ENCODE measurements at regions not wholly inside any gene's neighbourhood (a gene's known extent, or its start where the extent isn't known, plus 50 kb on each side); places are given as distances from the start of the nearest gene placed in this dataset.

- no peak for DNase-seq (ENCODE audit: low spot score)
Measured at GRCh38 chr1:188425687-188426086, 1596.9 kb downstream of the PLA2G4A start.

- DNase-seq (ENCODE audit: low spot score), result no peak
Measured at GRCh38 chr1:188426561-188426960, 1597.8 kb downstream of the PLA2G4A start.

GRCh38 chr1:188427642-188428041, 1598.9 kb downstream of the PLA2G4A start:
- DNase-seq (ENCODE audit: low spot score), result no peak

- no peak for DNase-seq (ENCODE audit: low spot score)
Measured at GRCh38 chr1:188429386-188429785, 1600.6 kb downstream of the PLA2G4A start.

- no peak for DNase-seq (ENCODE audit: low spot score)
Measured at GRCh38 chr1:188432427-188432826, 1603.7 kb downstream of the PLA2G4A start.

- DNase-seq (ENCODE audit: low spot score), result no peak
Measured at GRCh38 chr1:188433425-188433824, 1604.7 kb downstream of the PLA2G4A start.

DNA sequence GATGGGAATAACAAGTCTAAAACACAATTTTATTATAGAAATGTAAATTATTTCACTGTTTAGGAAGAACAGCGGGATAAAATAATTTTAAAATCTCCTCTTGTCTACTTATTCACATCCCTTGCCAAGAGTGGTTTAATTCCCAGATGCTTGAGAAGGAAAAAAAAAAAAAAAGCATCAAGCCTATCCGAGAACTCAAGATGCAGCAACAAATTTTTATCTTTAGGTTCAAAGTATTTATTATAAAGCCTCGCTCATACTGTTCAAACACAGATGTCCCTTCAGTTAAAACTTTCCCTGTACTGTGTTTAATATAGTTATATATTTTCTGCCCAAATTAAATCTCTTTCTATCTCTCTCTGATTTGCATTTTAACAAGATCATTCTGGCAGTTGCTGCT, 1615.8 kb downstream of the PLA2G4A start:
- no peak for DNase-seq (ENCODE audit: low spot score)

- DNase-seq (ENCODE audit: low spot score), result no peak
Measured at GRCh38 chr1:188462837-188463236, 1634.1 kb downstream of the PLA2G4A start.

DNA sequence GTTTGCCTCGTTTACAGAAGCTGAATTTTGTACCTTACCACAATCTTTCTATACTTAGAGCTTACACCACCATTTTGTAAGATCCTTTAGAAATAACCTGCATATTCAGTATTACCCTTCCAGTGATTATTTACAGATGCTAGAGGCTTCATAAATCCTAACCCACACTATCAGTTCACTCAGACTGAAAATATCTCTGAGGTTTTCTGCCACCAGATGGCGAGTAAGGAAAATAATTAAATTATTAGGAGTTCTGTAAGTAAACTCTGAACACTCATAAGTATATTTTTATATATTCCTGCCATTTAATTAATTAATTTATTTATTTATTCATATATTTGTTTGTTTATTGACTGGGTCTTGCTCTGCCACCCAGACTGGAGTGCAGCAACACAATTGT, 1635.2 kb downstream of the PLA2G4A start:
- DNase-seq (ENCODE audit: low spot score), result no peak

DNA sequence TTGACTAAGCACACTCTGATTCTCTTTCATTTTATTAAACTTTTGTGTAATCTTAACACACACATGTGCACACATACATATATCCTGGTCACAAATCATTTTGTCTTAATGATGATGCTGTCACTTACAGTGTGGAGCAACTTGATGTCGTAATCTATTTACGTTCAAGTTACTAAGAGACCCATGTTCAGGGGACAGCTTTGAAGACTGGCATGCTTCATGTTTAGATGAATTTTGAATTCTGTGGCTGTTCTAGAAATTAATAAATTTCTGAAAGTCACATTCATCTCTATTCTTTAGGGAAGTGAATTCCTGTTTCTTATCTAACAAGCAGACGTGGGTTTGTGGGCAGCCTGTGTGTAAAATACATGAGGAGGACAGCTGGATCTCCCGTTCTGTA, 1637.8 kb downstream of the PLA2G4A start:
- no peak for DNase-seq (ENCODE audit: low spot score)

- no peak for DNase-seq (ENCODE audit: low spot score)
Measured at GRCh38 chr1:188476606-188477005, 1647.9 kb downstream of the PLA2G4A start.

DNA sequence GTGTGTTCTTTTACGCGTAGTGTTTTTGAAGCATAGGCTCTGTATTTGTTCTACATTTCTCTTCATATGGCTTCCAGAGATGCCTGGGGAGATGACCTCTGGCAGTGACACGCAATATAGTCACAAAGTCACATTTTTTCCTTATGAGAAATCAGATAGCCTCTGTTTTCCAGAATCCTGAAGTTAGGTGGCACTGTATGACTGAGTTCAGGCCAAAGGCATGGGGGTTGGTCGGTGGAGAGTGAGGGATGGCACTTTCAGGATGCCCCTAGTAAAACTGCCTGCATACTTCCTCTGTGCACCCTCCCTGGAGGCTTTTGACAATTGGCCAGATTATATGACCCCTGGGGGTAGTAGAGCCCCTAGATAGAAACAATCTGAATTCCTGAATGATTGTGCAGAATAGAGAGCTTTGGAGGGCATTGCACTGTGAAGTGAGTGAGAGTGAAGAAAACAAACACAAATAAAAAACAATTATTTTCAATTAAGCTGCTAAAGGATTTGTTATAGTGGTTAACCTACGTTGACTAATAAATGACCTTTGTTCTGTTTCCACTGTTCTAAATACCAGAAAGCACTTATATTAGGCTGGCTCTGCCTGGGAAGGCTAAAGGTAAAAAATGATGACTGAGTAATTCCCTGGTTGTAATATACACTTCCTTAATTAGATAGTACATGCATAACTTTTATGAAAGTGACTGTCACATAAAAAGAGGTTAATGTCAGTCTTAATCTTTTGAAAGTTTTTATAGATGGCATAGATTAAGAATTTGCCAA, 1660.8 kb downstream of the PLA2G4A start:
- DNase-seq (ENCODE audit: low spot score), result no peak

DNA sequence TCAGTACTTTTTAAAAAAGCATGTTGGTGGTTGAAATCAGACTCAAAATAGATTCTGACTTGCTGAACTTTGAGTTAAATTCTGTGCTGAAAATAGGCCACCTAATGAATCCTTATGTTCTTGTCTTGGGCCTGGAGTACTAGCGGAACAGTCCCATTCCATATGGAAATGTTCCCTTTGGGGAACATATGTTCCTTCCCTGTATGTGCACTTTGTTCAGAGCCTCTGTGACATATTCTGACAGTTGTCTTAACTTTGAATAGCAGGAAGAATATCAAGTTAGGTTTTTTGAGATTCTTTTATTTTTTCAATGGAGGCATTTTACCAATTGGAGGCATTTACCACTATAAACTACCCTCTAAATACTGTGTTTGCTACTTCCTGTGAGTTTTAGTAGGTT, 1667.8 kb downstream of the PLA2G4A start:
- no peak for DNase-seq (ENCODE audit: low spot score)

DNA sequence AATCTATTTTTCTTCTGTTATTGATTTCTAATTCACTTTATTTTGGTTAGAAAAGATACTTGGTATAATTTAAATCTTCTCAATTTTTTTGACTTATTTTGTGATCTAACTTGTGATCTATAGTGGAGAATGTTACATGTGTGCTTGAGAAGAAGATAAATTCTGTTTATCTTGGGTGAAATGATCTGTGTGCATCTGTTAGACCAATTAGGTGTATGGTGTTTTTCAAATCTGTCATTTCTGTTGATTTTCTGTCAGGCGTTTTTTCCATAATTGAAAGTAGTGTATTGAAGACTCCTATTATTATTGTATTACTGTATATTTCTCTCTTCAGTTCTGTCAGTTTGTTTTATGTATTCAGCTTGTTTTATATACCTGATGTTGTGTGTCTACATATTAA, 1668.3 kb downstream of the PLA2G4A start:
- no peak for DNase-seq (ENCODE audit: low spot score)

DNA sequence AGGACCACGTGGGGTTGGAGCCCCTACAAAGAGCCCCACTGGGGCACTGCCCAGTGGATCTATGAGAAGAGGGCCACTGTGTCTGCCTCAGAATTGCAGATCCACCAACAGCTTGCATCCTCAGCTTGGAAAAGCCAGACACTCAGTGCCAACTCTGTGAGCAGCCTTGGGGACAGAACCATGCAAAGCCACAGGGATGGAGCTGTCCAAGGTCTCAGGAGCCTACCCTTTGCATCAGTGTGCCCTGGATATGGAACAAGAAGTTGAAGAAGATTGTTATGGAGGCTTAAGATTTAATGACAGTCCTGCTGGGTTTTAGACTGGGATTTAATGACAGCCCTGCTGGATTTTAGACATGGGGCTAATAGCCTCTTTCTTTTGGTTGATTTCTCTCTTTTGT, 1670.9 kb downstream of the PLA2G4A start:
- no peak for DNase-seq (ENCODE audit: low spot score)

DNA sequence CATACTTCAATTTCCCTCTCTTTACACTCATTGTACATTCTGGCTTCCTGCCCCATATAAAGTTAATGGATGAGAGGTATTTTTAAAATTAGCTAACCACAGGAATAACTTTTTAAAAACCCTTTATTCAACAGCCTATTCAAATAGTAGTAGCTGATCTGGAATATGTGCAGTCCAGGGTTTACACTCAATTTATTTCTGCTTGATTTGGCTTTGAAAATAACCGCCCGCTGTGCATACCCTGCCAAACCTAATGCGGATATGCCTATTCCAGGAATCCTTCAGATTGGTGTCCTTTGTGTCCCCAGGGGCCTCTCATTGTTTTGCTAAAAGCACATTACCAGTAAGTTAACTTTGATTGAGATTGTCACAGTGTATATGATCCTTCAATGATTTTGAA, 1686.2 kb downstream of the PLA2G4A start:
- no peak for DNase-seq (ENCODE audit: low spot score)

DNA sequence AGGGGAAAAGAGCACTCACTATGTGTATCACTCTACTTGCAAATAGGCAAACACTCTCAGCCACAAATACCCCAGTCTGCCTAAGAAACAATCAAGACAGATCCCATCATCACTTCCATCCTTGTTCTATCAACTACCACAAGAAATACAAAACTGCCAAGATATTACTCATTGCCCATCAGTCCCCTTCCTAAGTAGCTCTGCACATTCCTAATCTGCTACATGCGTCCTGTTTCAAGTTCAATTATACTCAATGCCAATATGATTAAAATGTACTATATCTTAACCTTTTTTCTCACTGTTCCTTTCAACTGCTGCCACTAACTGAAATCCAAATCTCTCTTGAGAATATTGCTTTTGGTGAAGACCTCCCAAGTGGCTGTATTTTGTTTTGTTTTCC, 1688.4 kb downstream of the PLA2G4A start:
- no peak for DNase-seq (ENCODE audit: low spot score)

DNA sequence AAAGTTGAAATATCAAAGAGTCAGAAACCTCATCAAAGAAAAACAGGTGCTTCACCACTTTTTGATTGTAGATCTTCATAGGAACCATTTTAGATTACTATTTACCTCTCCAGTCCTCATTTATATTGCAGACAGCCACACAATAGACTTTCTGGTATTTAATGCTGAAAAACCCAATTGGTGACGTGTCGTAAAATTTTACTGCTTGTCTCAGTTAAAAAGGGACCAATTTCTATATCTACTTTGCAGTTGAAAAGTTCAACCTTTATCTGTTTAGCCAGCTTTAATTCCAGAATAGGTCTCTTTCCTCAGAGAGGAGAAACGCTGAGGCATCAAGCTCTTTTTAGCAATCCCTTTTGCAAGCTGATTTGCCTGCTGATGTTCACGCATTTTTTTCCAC, 1722.4 kb downstream of the PLA2G4A start:
- no peak for DNase-seq (ENCODE audit: low spot score)

DNA sequence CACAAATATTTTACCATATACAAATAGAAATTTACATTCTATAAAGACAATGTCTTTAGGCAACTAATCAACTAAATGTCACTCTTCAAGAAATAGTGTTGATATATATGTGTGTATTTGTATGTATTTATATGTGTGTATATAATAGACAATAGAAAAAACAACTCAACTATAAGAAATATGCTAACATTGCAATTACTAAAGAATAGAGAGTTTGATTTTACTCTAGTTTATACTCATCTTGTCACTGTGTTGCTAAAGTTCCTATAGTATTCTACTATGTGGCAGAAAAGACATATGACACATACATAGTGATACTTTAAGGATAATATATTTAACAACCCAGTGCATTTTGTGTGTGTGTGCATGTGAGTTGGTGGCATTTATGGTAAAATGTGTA, 1728.3 kb downstream of the PLA2G4A start:
- no peak for DNase-seq (ENCODE audit: low spot score)

DNA sequence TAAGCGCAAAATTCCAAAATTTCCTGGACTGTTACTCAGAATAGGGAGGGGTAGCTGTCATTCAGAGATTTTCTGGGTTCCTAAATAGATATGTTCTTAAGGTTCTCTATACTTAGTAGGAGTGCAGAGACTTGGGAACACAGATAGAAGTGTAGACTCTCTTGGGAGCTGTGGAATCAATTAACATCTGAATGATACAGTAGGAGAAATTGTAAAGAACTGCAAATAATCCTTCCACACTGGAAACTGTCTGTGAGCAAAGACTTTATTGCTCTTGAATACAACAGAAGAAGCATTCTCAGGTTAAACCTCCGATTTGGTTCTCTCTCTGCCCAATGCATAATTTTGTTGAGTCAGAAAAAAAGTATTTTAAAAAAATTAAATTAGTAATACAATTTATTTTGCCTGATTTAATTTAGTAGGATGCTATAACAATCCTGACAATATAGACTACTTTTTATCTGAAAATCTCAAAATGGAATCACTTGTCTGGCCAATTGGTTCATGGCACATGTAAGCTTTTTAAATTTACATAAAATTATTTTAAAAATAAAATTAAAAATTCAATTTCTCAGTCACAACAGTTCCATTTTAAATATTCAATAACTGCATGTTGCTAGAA, 1754.3 kb downstream of the PLA2G4A start:
- DNase-seq (ENCODE audit: low spot score), result no peak

- DNase-seq (ENCODE audit: low spot score), result no peak
Measured at GRCh38 chr1:188584119-188584518, 1755.4 kb downstream of the PLA2G4A start.

GRCh38 chr1:188590641-188591040, 1761.9 kb downstream of the PLA2G4A start:
- DNase-seq (ENCODE audit: low spot score), result no peak

- DNase-seq (ENCODE audit: low spot score), result no peak
Measured at GRCh38 chr1:188594542-188595235, 1765.9 kb downstream of the PLA2G4A start.

Data from AG20443 (cell line).